GM21423 (cell line): ENCODE measurements at regions not wholly inside any gene's neighbourhood (a gene's known extent, or its start where the extent isn't known, plus 50 kb on each side); places are given as distances from the start of the nearest gene placed in this dataset.
A peak's percentile ranks its signal among the peaks of the same experiment; 100 is the strongest.
"Not testable (repeated sequence)": the region's sequence is repeated elsewhere in the genome, so short reads cannot be mapped to it uniquely, and the experiment has no call there.

Experiments
- ATAC-seq: cut with Tn5 transposase; IDR thresholded peaks from one replicate; pipeline ENCODE4 v1.9.1; 2021; ENCODE audit warnings: mild to moderate bottlenecking, moderate library complexity; ENCODE audit not compliant: unreplicated experiment

- no peak for ATAC-seq
Observed at GRCh38 chr12:4158306-4158705, 115.3 kb upstream of the CCND2 start.

- ATAC-seq = no peak
Observed at GRCh38 chr12:4157122-4157521, 116.4 kb upstream of the CCND2 start.

GRCh38 chr12:4156317-4156716 lies 117.2 kb upstream of the CCND2 start:
- ATAC-seq = no peak

- ATAC-seq = no peak
Observed at GRCh38 chr12:4154672-4155225, 118.8 kb upstream of the CCND2 start.

- peak; percentile 82 for ATAC-seq
Observed at GRCh38 chr12:4153343-4153892, 120.1 kb upstream of the CCND2 start.

GRCh38 chr12:4152145-4152795 lies 121.3 kb upstream of the CCND2 start:
- ATAC-seq = no peak

GRCh38 chr12:4151362-4152121 lies 122.0 kb upstream of the CCND2 start:
- no peak for ATAC-seq

GRCh38 chr12:4150355-4150754 lies 123.2 kb upstream of the CCND2 start:
- ATAC-seq = not testable (repeated sequence)

- ATAC-seq = peak; percentile 54
Observed at GRCh38 chr12:4148418-4149056, 125.0 kb upstream of the CCND2 start.

- no peak for ATAC-seq
Observed at GRCh38 chr12:4147031-4147481, 126.5 kb upstream of the CCND2 start.

- peak; percentile 24 for ATAC-seq
Observed at GRCh38 chr12:4145990-4146859, 127.3 kb upstream of the CCND2 start.

GRCh38 chr12:4144676-4145075 lies 128.9 kb upstream of the CCND2 start:
- ATAC-seq = no peak

- ATAC-seq = no peak
Observed at GRCh38 chr12:4143896-4144295, 129.7 kb upstream of the CCND2 start.

- no peak for ATAC-seq
Observed at GRCh38 chr12:4141348-4142270, 132.0 kb upstream of the CCND2 start.

- ATAC-seq = no peak
Observed at GRCh38 chr12:4140581-4141301, 132.8 kb upstream of the CCND2 start.

- no peak for ATAC-seq
Observed at GRCh38 chr12:4139191-4139590, 134.4 kb upstream of the CCND2 start.

- not testable (repeated sequence) for ATAC-seq
Observed at GRCh38 chr12:4138532-4138931, 135.0 kb upstream of the CCND2 start.

GRCh38 chr12:4138051-4138450 lies 135.5 kb upstream of the CCND2 start:
- no peak for ATAC-seq

GRCh38 chr12:4137441-4137840 lies 136.1 kb upstream of the CCND2 start:
- ATAC-seq = no peak
